Tibial artery (tissue), 4 donors: ENCODE measurements at regions not wholly inside any gene's neighbourhood (a gene's known extent, or its start where the extent isn't known, plus 50 kb on each side); places are given as distances from the start of the nearest gene placed in this dataset.

Experiments
- DNase-seq, 2 donors: peaks; one replicate each; pipeline ENCODE4 v3.0.0-alpha.2; 2019
- H3K27ac ChIP-seq, 2 donors: fragments of 200-600 bp; sonication (generic) in 1 of 2; 1 replicate in 1 of 2; 2 replicates in 1 of 2; pipeline ENCODE4 v1.5.1; 2018 to 2019; ENCODE audit warnings: mild to moderate bottlenecking in 1 of 2
- H3K27me3 ChIP-seq, 2 donors: fragments of 200-600 bp; sonication (generic) in 1 of 2; one replicate each; pipeline versions ENCODE4 v1.5.1 to v1.6.0; 2016 to 2019
- H3K36me3 ChIP-seq, 3 donors: fragments of 200-600 bp; sonication (generic) in 2 of 3; one replicate each; pipeline ENCODE4 v1.5.1; 2016 to 2019; ENCODE audit warnings: mild to moderate bottlenecking in 2 of 3
- H3K4me1 ChIP-seq, 4 donors: fragments of 200-600 bp; sonication (generic) in 2 of 4; 1 replicate in 3 of 4; 2 replicates in 1 of 4; pipeline ENCODE4 v1.5.1; 2016 to 2019
- H3K4me3 ChIP-seq, 2 donors: fragments of 200-600 bp; sonication (generic) in 1 of 2; 1 replicate in 1 of 2; 2 replicates in 1 of 2; pipeline ENCODE4 v1.5.1; 2018 to 2019; ENCODE audit warnings: mild to moderate bottlenecking in 2 of 2
- H3K9me3 ChIP-seq, 3 donors: fragments of 200-600 bp; sonication (generic) in 1 of 3; one replicate each; pipeline ENCODE4 v1.5.1; 2016 to 2019
- CTCF ChIP-seq, 2 experiments: fragments of 200-600 bp in 1 of 2; fragments of 450-650 bp in 1 of 2; IDR thresholded peaks; one replicate each; pipeline ENCODE4 v1.5.1; 2017 to 2019; ENCODE audit warnings: antibody characterized with exemption in 2 of 2, mild to moderate bottlenecking in 1 of 2, moderate library complexity in 1 of 2
- intact Hi-C: fragments of 100-400 bp; cut with DNase I; formaldehyde crosslinking; loops from one replicate; pipeline ENCODE4 v1.15.0; 2023; ENCODE audit warnings: low total_unique reads

- H3K4me1 ChIP-seq, result no peaks in the 10 kb centered on the region
Observed at GRCh38 chr3:6251612-6252400, 609.1 kb upstream of the GRM7 start.

GRCh38 chr3:6254490-6254889 lies 606.4 kb upstream of the GRM7 start:
- Histone ChIP-seq H3K27me3 (no peaks in the 10 kb centered on the region), H3K4me1 (no peaks in the 10 kb centered on the region), H3K27ac (no peak overlapping the region), H3K4me3 (no peak overlapping the region), H3K9me3 (no peaks in the 10 kb centered on the region), H3K36me3 (no peaks in the 10 kb centered on the region)
- intact Hi-C loops, result no loop called here
- TF ChIP-seq CTCF (IDR thresholded peaks at IDR 0.05), result no peak
- DNase-seq, result no peak

More at GRCh38 chr3:6251612-6252400, 609.1 kb upstream of the GRM7 start:
- TF ChIP-seq CTCF (IDR thresholded peaks at IDR 0.05), result no peak
- Histone ChIP-seq H3K36me3 (no peaks in the 10 kb centered on the region), H3K9me3 (no peaks in the 10 kb centered on the region), H3K4me3 (no peak overlapping the region), H3K27ac (no peak overlapping the region), H3K27me3 (no peaks in the 10 kb centered on the region)
- no peak for DNase-seq
- intact Hi-C loops, result no loop called here

- Histone ChIP-seq H3K36me3 (no peaks in the 10 kb centered on the region), H3K4me3 (no peak overlapping the region), H3K9me3 (no peaks in the 10 kb centered on the region), H3K27me3 (no peaks in the 10 kb centered on the region), H3K4me1 (no peaks in the 10 kb centered on the region), H3K27ac (no peak overlapping the region)
- intact Hi-C loops, result no loop called here
- no peak for DNase-seq
- TF ChIP-seq CTCF (IDR thresholded peaks at IDR 0.05), result no peak
Observed at GRCh38 chr3:6255229-6255628, 605.7 kb upstream of the GRM7 start.

GRCh38 chr3:6260551-6261191 lies 600.2 kb upstream of the GRM7 start:
- H3K4me3 ChIP-seq, result no peak overlapping the region
- DNase-seq, result no peak
- no peak overlapping the region for H3K27ac ChIP-seq
- no peaks in the 10 kb centered on the region for H3K36me3 ChIP-seq
- no peaks in the 10 kb centered on the region for H3K27me3 ChIP-seq
- TF ChIP-seq CTCF (IDR thresholded peaks at IDR 0.05), result no peak
- H3K4me1 ChIP-seq, result no peaks in the 10 kb centered on the region
- intact Hi-C loops, result no loop called here
- no peaks in the 10 kb centered on the region for H3K9me3 ChIP-seq

GRCh38 chr3:6262010-6262409 lies 598.9 kb upstream of the GRM7 start:
- TF ChIP-seq CTCF (IDR thresholded peaks at IDR 0.05), result no peak
- DNase-seq, result no peak
- H3K27ac ChIP-seq, result no peak overlapping the region
- no peaks in the 10 kb centered on the region for H3K4me1 ChIP-seq
- intact Hi-C loops, result no loop called here
- no peaks in the 10 kb centered on the region for H3K36me3 ChIP-seq
- no peak overlapping the region for H3K4me3 ChIP-seq
- no peaks in the 10 kb centered on the region for H3K9me3 ChIP-seq
- H3K27me3 ChIP-seq, result no peaks in the 10 kb centered on the region
